ENCODE measurements at regions not wholly inside any gene's neighbourhood (a gene's known extent, or its start where the extent isn't known, plus 50 kb on each side); places are given as distances from the start of the nearest gene placed in this dataset.
A peak's percentile ranks its signal among the peaks of the same experiment; 100 is the strongest.

GRCh38 chr5:144577676-144578075 lies 407.0 kb downstream of the KCTD16 start:
- ATAC-seq, result no peak
- TF ChIP-seq CSDC2 (CRISPR knock-in tag; IDR thresholded peaks at IDR 0.05), result no peak
- no peak for TF ChIP-seq PPARA (CRISPR knock-in tag; IDR thresholded peaks at IDR 0.05; ENCODE audit: borderline replicate concordance)

DNA sequence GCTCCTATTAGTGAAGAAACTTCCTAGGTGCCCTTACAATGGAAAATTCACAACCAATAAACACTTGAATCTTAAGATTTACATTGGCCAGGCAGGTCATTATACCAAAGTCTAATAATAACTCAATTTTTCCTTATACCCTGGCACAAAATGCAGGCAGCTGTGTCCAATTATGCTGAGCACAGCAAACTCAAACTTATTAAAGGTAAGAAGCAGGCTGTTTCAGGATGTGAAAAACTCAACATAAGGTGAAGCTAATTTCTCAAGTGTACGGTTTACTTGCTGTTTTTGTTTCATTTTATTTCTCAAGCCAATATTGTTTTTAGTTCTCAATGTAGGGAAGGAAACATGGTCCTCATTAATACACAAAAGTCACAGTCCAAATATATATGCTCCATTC lies 405.1 kb downstream of the KCTD16 start:
- TF ChIP-seq ZNF8 (CRISPR knock-in tag; IDR thresholded peaks at IDR 0.05) (no peak), RARB (CRISPR knock-in tag; IDR thresholded peaks at IDR 0.05) (no peak), ZC3H10 (CRISPR knock-in tag; IDR thresholded peaks at IDR 0.05) (no peak), ZFP30 (CRISPR knock-in tag; IDR thresholded peaks at IDR 0.05) (no peak), BACH2 (CRISPR knock-in tag; IDR thresholded peaks at IDR 0.05; ENCODE audit: borderline replicate concordance) (no peak), TOX (CRISPR knock-in tag; IDR thresholded peaks at IDR 0.05; ENCODE audit: borderline replicate concordance) (no peak), CREB5 (CRISPR knock-in tag; IDR thresholded peaks at IDR 0.05; ENCODE audit: low read depth) (no peak)
- no peak for ATAC-seq

GRCh38 chr5:144567421-144567780 lies 396.7 kb downstream of the KCTD16 start:
- TF ChIP-seq ARNTL (CRISPR knock-in tag; IDR thresholded peaks at IDR 0.05; ENCODE audit: borderline replicate concordance, low read depth) (no peak), CSRNP3 (CRISPR knock-in tag; IDR thresholded peaks at IDR 0.05) (no peak), PATZ1 (CRISPR knock-in tag; IDR thresholded peaks at IDR 0.05; ENCODE audit: borderline replicate concordance) (no peak)
- TF ChIP-seq, protein P1, sequence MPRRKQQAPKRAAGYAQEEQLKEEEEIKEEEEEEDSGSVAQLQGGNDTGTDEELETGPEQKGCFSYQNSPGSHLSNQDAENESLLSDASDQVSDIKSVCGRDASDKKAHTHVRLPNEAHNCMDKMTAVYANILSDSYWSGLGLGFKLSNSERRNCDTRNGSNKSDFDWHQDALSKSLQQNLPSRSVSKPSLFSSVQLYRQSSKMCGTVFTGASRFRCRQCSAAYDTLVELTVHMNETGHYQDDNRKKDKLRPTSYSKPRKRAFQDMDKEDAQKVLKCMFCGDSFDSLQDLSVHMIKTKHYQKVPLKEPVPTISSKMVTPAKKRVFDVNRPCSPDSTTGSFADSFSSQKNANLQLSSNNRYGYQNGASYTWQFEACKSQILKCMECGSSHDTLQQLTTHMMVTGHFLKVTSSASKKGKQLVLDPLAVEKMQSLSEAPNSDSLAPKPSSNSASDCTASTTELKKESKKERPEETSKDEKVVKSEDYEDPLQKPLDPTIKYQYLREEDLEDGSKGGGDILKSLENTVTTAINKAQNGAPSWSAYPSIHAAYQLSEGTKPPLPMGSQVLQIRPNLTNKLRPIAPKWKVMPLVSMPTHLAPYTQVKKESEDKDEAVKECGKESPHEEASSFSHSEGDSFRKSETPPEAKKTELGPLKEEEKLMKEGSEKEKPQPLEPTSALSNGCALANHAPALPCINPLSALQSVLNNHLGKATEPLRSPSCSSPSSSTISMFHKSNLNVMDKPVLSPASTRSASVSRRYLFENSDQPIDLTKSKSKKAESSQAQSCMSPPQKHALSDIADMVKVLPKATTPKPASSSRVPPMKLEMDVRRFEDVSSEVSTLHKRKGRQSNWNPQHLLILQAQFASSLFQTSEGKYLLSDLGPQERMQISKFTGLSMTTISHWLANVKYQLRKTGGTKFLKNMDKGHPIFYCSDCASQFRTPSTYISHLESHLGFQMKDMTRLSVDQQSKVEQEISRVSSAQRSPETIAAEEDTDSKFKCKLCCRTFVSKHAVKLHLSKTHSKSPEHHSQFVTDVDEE (CRISPR knock-in tag; IDR thresholded peaks at IDR 0.05), result no peak
- ATAC-seq, result peak; percentile 39; the same call in 1 of the 3 replicates

GRCh38 chr5:144566747-144567420 lies 396.2 kb downstream of the KCTD16 start:
- ATAC-seq, result no peak
- TF ChIP-seq CSRNP3 (CRISPR knock-in tag; IDR thresholded peaks at IDR 0.05) (no peak), PPARA (CRISPR knock-in tag; IDR thresholded peaks at IDR 0.05; ENCODE audit: borderline replicate concordance) (no peak), ZNF70 (CRISPR knock-in tag; IDR thresholded peaks at IDR 0.05) (no peak), CSDC2 (CRISPR knock-in tag; IDR thresholded peaks at IDR 0.05) (no peak), BACH2 (CRISPR knock-in tag; IDR thresholded peaks at IDR 0.05; ENCODE audit: borderline replicate concordance) (no peak), SNAI2 (CRISPR knock-in tag; IDR thresholded peaks at IDR 0.05) (no peak)
- TF ChIP-seq, protein P2, sequence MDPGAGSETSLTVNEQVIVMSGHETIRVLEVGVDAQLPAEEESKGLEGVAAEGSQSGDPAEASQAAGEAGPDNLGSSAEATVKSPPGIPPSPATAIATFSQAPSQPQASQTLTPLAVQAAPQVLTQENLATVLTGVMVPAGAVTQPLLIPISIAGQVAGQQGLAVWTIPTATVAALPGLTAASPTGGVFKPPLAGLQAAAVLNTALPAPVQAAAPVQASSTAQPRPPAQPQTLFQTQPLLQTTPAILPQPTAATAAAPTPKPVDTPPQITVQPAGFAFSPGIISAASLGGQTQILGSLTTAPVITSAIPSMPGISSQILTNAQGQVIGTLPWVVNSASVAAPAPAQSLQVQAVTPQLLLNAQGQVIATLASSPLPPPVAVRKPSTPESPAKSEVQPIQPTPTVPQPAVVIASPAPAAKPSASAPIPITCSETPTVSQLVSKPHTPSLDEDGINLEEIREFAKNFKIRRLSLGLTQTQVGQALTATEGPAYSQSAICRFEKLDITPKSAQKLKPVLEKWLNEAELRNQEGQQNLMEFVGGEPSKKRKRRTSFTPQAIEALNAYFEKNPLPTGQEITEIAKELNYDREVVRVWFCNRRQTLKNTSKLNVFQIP (CRISPR knock-in tag; IDR thresholded peaks at IDR 0.05; ENCODE audit: borderline replicate concordance, low read depth), result no peak
